ENCODE measurements at regions not wholly inside any gene's neighbourhood (a gene's known extent, or its start where the extent isn't known, plus 50 kb on each side); places are given as distances from the start of the nearest gene placed in this dataset.

DNA sequence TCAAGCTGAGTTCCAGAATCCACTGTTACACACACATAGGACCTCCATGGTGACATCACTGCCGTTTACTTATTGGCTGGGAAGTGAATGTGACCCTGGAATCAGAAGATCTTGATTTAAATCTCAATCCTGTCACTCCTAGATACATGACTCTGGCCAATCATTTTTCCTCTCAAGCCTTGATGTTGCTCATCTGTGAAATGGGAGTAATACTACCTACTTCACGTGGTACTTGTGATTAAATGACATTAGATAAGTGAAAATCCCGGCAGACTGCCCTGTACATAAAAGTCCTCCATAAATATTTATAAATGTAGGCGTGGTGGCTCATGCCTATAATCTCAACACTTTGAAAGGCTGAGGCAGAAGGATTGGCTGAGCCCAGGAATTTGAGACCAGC lies 88.0 kb upstream of the SVIL start:
- WGBS = 86% methylated on average over 4 of the region's 4 CpGs
- Histone ChIP-seq H3K4me1 (ENCODE audit: control insufficient read depth in 4 of 4, insufficient read depth in 4 of 4, low read length in 3 of 4) (peaks cover 2 to 11% (median 5%) of the 10 kb centered on the region in 4 donors), H3K4me3 (ENCODE audit: low read depth in 1 of 3, low read length in 3 of 3) (no peak overlapping the region), H3K9ac (ENCODE audit: low read depth in 1 of 2, low read length in 2 of 2) (no peak overlapping the region), H3K36me3 (ENCODE audit: control insufficient read depth in 4 of 4, insufficient read depth in 3 of 4, low read depth in 1 of 4, low read length in 3 of 4) (no peaks in the 10 kb centered on the region), H3K9me3 (ENCODE audit: control insufficient read depth in 4 of 4, low read length in 3 of 4) (peaks cover 0 to 2% (median 0%) of the 10 kb centered on the region in 4 donors), H3K27ac (ENCODE audit: low read depth in 1 of 2, low read length in 2 of 2) (no peak overlapping the region), H3K27me3 (ENCODE audit: control insufficient read depth in 4 of 4, insufficient read depth in 4 of 4, low read length in 3 of 4) (no peaks in the 10 kb centered on the region)
- DNase-seq (ENCODE audit: low spot score) = no peak
- TF ChIP-seq NR2F2 (IDR thresholded peaks at IDR 0.05) (no peak), GABPA (IDR thresholded peaks at IDR 0.05 in 1 of 2, conservative IDR thresholded peaks at IDR 0.05 in 1 of 2) (no peak), JUND (IDR thresholded peaks at IDR 0.05) (no peak), HNF4G (IDR thresholded peaks at IDR 0.05) (no peak), FOXA1 (IDR thresholded peaks at IDR 0.05) (no peak), RAD21 (IDR thresholded peaks at IDR 0.05) (no peak), EGR1 (IDR thresholded peaks at IDR 0.05; ENCODE audit: low read depth in 2 of 2) (no peak), SP1 (IDR thresholded peaks at IDR 0.05) (no peak), RXRA (IDR thresholded peaks at IDR 0.05) (no peak), YY1 (IDR thresholded peaks at IDR 0.05) (no peak), FOXA2 (IDR thresholded peaks at IDR 0.05) (no peak), TAF1 (conservative IDR thresholded peaks at IDR 0.05) (no peak), HNF4A (conservative IDR thresholded peaks at IDR 0.05) (no peak)
- TF ChIP-seq, protein P1, sequence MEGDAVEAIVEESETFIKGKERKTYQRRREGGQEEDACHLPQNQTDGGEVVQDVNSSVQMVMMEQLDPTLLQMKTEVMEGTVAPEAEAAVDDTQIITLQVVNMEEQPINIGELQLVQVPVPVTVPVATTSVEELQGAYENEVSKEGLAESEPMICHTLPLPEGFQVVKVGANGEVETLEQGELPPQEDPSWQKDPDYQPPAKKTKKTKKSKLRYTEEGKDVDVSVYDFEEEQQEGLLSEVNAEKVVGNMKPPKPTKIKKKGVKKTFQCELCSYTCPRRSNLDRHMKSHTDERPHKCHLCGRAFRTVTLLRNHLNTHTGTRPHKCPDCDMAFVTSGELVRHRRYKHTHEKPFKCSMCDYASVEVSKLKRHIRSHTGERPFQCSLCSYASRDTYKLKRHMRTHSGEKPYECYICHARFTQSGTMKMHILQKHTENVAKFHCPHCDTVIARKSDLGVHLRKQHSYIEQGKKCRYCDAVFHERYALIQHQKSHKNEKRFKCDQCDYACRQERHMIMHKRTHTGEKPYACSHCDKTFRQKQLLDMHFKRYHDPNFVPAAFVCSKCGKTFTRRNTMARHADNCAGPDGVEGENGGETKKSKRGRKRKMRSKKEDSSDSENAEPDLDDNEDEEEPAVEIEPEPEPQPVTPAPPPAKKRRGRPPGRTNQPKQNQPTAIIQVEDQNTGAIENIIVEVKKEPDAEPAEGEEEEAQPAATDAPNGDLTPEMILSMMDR (IDR thresholded peaks at IDR 0.05; ENCODE audit: low read depth, low read length, missing input control) = no peak
- TF ChIP-seq, protein P2, sequence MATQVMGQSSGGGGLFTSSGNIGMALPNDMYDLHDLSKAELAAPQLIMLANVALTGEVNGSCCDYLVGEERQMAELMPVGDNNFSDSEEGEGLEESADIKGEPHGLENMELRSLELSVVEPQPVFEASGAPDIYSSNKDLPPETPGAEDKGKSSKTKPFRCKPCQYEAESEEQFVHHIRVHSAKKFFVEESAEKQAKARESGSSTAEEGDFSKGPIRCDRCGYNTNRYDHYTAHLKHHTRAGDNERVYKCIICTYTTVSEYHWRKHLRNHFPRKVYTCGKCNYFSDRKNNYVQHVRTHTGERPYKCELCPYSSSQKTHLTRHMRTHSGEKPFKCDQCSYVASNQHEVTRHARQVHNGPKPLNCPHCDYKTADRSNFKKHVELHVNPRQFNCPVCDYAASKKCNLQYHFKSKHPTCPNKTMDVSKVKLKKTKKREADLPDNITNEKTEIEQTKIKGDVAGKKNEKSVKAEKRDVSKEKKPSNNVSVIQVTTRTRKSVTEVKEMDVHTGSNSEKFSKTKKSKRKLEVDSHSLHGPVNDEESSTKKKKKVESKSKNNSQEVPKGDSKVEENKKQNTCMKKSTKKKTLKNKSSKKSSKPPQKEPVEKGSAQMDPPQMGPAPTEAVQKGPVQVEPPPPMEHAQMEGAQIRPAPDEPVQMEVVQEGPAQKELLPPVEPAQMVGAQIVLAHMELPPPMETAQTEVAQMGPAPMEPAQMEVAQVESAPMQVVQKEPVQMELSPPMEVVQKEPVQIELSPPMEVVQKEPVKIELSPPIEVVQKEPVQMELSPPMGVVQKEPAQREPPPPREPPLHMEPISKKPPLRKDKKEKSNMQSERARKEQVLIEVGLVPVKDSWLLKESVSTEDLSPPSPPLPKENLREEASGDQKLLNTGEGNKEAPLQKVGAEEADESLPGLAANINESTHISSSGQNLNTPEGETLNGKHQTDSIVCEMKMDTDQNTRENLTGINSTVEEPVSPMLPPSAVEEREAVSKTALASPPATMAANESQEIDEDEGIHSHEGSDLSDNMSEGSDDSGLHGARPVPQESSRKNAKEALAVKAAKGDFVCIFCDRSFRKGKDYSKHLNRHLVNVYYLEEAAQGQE (IDR thresholded peaks at IDR 0.05) = no peak
- TF ChIP-seq, protein P3, sequence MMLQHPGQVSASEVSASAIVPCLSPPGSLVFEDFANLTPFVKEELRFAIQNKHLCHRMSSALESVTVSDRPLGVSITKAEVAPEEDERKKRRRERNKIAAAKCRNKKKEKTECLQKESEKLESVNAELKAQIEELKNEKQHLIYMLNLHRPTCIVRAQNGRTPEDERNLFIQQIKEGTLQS (IDR thresholded peaks at IDR 0.05) = no peak
- TF ChIP-seq, protein P4, sequence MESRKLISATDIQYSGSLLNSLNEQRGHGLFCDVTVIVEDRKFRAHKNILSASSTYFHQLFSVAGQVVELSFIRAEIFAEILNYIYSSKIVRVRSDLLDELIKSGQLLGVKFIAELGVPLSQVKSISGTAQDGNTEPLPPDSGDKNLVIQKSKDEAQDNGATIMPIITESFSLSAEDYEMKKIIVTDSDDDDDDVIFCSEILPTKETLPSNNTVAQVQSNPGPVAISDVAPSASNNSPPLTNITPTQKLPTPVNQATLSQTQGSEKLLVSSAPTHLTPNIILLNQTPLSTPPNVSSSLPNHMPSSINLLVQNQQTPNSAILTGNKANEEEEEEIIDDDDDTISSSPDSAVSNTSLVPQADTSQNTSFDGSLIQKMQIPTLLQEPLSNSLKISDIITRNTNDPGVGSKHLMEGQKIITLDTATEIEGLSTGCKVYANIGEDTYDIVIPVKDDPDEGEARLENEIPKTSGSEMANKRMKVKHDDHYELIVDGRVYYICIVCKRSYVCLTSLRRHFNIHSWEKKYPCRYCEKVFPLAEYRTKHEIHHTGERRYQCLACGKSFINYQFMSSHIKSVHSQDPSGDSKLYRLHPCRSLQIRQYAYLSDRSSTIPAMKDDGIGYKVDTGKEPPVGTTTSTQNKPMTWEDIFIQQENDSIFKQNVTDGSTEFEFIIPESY (IDR thresholded peaks at IDR 0.05) = no peak

DNA sequence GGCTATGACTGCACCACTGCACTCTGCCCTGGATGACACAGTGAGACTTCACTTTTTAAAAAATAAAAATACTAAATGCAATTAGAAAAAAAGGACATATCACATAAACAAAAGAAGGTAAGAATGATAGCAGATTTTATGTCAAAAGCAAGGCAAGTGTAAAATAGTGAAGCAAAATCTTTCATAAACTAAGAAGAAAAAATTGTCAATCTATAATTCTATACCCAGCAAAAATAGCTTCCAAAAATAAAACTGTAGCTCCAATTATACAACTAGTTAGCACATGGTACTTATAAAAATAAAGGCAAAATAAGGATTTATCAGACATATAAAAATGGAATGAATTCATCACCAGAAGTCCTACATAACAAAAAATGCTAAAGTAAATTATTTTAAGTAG lies 85.4 kb upstream of the SVIL start:
- H3K36me3 ChIP-seq (ENCODE audit: control insufficient read depth in 4 of 4, insufficient read depth in 3 of 4, low read depth in 1 of 4, low read length in 3 of 4) = no peaks in the 10 kb centered on the region
- H3K9me3 ChIP-seq (ENCODE audit: control insufficient read depth in 4 of 4, low read length in 3 of 4) = peaks cover 0 to 2% (median 0%) of the 10 kb centered on the region in 4 donors
- H3K9ac ChIP-seq (ENCODE audit: low read depth in 1 of 2, low read length in 2 of 2) = no peak overlapping the region
- DNase-seq (ENCODE audit: low spot score) = no peak
- no peak overlapping the region for H3K27ac ChIP-seq (ENCODE audit: low read depth in 1 of 2, low read length in 2 of 2)
- peaks cover 0 to 3% (median 2%) of the 10 kb centered on the region in 4 donors for H3K4me1 ChIP-seq (ENCODE audit: control insufficient read depth in 4 of 4, insufficient read depth in 4 of 4, low read length in 3 of 4)
- H3K27me3 ChIP-seq (ENCODE audit: control insufficient read depth in 4 of 4, insufficient read depth in 4 of 4, low read length in 3 of 4) = no peaks in the 10 kb centered on the region
- no peak overlapping the region for H3K4me3 ChIP-seq (ENCODE audit: low read depth in 1 of 3, low read length in 3 of 3)
- no peak for TF ChIP-seq HNF4G (IDR thresholded peaks at IDR 0.05)
- no peak for TF ChIP-seq GABPA (IDR thresholded peaks at IDR 0.05 in 1 of 2, conservative IDR thresholded peaks at IDR 0.05 in 1 of 2)
- no peak for TF ChIP-seq FOXA2 (IDR thresholded peaks at IDR 0.05)
- TF ChIP-seq, protein P3 (IDR thresholded peaks at IDR 0.05) = no peak
- no peak for TF ChIP-seq SP1 (IDR thresholded peaks at IDR 0.05)
- TF ChIP-seq NR2F2 (IDR thresholded peaks at IDR 0.05) = no peak
